Left cardiac atrium (tissue), 4 donors: ENCODE measurements at regions not wholly inside any gene's neighbourhood (a gene's known extent, or its start where the extent isn't known, plus 50 kb on each side); places are given as distances from the start of the nearest gene placed in this dataset.
"Not testable (repeated sequence)": the region's sequence is repeated elsewhere in the genome, so short reads cannot be mapped to it uniquely, and the experiment has no call there.

Experiments used
- ATAC-seq, 2 donors: fragments of 200-7000 bp; cut with Tn5 transposase; one replicate each; pipeline ENCODE4 v1.9.1; 2020; ENCODE audit warnings: mild to moderate bottlenecking in 2 of 2, moderate library complexity in 2 of 2
- DNase-seq: peaks from one replicate; pipeline ENCODE4 v3.0.0-alpha.2; 2020
- intact Hi-C, 2 donors: fragments of 100-400 bp; cut with DNase I; formaldehyde crosslinking; loops; one replicate each; pipeline versions ENCODE4 v1.14.1 to v1.15.1; 2022 to 2023
- donor health status: DM: no; HTN: yes; CAD: no.
- donor health status: DM: no; HTN: yes; CAD: no; lungs with severe emphysema.
- donor health status: DM: yes; HTN: yes; CAD: no.
- donor health status: Dilated cardiomyopathy.

DNA sequence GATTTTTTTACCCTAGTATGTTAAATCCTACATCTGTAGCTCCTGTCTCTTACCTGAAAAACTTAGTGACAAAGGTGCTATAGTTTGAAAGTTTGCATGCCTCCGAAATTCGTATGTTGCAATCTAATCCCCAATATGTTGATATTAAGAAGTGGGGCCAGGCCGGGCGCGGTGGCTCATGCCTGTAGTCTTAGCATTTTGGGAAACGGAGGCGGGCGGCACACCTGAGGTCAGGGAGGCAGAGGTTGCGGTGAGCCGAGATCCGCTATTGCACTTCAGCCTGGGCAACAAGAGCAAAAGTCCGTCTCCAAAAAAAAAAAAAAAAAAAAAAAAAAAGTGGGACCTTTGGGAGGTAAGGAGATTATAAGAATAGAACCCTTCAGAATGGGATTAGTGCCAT, 471.3 kb upstream of the TECRL start:
- DNase-seq (peak; percentile 15), ATAC-seq (no peak)
- intact Hi-C loops: no loop called here

DNA sequence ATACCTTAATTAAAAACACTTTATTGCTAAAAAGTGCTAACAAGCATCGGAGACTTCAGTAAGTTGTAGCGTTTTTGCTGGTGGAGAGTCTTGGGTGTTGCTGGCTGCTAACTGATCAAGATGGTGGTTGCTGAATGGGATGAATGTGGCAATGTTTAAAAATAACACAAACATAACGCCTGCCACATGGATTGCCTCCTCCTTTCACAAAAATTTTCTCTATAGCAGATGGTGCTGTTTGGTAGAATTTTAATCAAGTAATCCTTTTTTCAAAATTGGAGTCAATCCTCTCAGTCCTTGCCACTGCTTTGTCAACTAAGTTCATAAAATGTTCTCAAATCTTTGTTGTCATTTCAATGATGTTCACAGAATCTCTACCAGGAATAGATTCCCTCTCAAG, 466.8 kb upstream of the TECRL start:
- ATAC-seq (no peak), DNase-seq (no peak)
- intact Hi-C loops: no loop called here

DNA sequence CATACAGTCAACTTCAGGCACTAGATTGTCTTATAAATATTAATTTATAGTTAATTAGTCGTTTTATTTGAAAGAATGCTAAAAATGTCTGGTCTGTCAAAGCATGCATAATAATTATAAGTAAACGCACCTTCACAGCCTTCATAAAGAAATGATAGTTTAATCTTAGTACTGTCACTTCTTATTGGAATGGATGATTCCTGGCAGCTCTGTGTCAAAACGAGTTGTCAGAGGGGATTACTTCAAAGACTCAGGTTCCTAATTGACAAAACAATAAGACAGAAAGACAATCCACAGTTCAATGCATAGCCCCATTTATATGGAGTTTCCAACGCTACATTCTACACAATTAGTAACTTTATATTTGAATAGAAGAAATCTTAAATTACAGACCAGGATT, 461.3 kb upstream of the TECRL start:
- ATAC-seq (no peak), DNase-seq (no peak)
- intact Hi-C loops: no loop called here

DNA sequence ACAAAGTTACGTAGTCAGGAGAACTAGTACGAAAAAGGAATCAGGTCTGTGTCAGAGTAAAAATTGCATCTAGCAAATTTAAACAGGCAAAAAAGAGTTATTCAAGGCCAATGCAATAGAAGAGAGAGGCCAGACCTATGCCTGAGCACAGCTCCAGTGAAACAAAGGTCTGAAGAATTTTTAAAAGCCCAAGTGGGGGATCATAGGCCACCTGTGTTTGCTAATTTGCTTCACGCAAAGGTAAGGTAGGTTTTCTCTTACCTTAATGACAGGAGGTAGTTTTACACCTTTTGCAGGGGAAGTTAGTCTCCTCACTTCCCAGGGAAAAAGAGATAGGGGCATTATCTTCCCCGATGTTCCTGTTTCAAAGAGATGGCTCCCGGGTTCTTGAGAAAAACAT, 448.6 kb upstream of the TECRL start:
- intact Hi-C loops: no loop called here
- DNase-seq (no peak), ATAC-seq (no peak)

DNA sequence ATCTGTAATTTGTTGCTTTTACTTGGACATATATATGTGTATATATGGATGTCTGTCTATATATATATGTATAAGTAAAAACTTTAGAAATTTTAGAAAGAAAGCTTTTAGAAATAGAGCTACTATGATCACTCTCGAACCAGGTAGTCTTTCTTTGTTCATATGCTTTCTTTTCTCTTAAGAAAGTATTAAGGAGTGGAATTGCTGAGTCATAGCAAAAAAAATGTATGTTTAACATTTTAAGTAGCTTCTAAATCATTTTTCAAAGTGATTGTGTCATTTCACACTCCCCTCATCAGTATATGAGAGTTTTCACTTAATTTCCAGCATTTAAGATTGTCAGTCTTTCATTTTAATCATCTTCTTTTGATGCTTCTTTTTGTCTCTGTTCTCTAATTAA, 447.9 kb upstream of the TECRL start:
- DNase-seq: no peak
- no peak for ATAC-seq
- intact Hi-C loops: no loop called here

DNA sequence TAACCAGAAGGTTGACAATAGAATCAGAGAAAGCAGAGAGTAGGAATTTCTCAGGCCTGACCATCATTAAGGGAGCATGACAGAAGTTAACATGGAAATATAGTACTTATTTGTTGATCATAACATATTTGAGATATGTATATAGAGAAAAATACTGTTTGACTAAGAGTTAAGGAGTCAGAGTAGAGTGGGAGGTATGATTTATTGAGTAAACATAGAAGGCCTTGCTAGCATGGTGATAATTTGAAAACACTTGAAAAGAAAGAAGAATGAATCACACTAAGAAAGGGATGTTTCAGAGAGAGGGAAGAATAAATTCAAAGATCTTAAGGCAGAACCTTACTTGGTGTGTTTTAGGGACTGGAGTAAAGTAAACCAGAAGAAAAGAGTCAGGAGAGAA, 437.2 kb upstream of the TECRL start:
- DNase-seq (no peak), ATAC-seq (no peak)
- intact Hi-C loops: no loop called here

DNA sequence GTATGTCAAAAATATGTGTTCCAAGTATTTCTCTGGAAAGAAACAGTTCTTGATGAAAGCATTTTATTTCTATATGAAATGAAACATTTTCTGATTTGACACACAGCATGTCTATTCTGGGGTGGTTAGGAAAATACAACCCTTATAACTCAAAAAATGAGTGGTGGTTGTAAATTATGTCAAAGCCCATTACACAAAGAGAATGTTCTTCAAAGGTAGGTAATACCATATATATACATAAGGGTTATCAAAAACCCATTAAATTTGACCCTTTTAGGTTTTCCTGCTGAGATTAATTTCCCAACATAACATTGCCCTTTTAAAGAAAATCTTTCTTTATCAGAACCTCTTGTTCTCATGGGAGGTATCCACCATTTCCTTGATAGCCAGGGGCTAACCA, 420.5 kb upstream of the TECRL start:
- no peak for DNase-seq
- ATAC-seq: no peak
- intact Hi-C loops: no loop called here

DNA sequence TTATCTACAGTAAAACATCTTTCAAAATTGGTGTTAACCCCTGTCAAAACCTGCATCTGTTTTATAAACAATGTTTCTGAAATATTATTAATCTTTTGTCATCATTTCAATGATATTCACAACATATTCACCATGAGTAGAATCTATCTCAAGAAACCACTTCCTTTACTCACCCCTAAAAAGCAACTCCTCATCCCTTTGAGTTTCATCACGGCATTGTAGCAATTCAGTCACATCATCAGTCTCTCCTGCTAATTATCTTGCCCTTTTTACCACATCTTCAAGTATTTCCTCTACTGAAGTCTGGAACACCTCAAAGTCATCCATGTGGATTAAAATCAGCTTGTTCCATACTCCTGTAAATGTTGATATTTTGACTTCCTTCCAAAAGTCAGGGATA, 415.3 kb upstream of the TECRL start:
- intact Hi-C loops: no loop called here
- no peak for ATAC-seq
- DNase-seq: no peak

DNA sequence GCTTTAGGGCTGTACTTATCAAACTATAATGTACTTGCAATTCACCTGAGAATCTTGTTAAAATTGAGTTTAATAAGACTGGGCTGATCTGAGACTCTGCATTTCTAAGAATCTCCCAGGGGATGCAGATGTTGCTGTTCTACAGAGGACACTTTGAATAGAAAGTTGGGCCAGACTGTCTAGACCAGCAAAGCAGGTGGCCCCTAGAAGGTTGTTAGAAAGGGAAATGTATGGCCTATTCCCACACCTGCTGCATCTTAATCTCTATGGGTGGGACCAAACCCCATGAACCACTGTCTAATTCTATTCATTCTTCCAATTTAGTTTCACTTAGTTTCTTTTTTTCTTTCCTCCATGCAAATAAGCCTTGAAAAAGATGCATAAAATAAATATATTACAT, 413.2 kb upstream of the TECRL start:
- ATAC-seq: no peak
- no peak for DNase-seq
- intact Hi-C loops: no loop called here

DNA sequence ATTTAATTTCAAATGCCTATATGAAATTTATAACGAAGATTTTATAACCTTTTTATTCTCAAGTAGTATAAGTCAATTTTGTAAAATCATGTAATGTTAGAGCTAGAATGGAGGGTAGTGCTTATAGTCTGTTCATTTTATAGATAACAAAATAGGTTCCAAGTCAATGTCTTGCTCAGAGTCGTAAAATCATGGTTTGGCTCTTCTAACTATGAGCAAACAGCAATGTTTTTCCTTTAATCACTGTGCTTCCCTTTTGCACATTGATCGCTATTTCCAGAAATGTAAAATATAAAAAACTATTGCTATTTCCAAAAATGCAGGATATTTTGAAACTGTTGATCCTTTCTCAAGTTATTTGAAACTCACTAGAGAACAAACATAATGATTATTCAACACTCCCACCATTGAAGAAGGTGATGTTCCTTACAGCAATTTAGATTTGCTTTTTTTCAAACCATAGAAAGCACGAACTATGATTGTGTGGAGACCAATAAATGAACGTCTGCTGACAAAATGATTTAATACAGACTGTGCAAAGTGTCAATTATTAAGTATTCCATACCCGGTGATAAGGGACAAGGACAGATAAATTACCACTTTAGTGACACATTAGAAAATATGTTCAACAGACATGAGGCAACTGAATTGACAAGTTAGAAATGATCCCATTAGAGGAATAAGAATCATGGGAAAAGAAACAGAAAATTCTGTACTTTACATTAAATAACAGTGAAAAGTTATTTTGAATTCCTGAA, 412.1 kb upstream of the TECRL start:
- intact Hi-C loops: no loop called here
- DNase-seq (no peak), ATAC-seq (no peak)

DNA sequence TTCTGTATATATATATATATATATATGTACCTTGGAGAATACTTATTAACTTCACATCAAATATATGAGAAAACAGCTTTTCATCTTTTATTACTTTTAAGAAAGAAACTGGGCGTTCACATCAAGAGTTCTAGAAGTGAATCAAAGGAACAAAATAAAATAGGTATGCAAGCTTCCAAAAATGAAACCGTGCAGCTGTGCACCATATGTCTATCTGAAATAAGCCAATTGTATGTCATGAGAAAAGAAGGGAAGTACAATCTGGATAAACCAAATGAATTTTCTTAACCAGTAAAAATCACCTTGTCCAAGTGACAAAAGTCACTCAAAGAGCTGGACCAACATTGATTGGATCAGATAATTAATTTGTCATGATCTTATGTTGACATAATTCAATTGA, 405.4 kb upstream of the TECRL start:
- DNase-seq: no peak
- ATAC-seq: no peak
- intact Hi-C loops: no loop called here

DNA sequence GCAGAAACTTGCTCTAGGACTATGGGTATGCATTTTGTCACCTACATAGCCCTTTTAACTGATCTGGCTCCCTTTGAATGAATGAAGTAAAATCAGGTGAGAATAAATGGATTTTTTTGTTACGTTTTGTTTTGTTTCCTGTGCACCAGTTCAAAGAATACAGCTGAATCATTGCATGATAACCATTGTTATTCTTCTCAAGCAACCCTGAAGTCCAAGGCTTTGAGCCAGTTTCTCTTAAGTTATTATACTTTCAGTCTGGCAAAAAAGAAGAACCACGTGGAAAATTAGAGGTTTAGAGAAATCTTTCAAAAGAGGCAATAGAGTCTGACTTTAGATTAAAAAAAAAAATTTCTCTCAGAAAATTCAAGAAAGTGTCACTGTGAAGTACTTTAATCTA, 398.6 kb upstream of the TECRL start:
- intact Hi-C loops: no loop called here
- ATAC-seq (no peak), DNase-seq (no peak)

DNA sequence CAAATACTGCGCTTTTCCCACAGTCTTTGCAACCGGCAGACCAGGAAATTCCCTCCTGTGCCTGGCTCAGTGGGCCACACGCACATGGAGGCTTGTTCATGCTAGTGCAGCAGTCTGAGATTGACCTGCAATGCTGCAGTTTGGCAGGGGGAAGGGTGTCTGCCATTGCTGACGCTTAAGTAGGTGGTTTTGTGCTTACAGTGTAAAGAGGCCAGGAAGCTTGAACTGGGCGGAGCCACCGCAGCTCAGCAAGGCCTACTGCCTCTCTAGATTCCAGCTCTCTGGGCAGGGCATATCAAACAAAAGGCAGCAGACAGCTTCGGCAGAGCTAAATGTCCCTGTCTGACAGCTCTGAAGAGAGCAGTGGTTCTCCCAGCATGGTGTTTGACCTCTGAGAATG, 390.5 kb upstream of the TECRL start:
- no peak for ATAC-seq
- DNase-seq: no peak
- intact Hi-C loops: no loop called here

DNA sequence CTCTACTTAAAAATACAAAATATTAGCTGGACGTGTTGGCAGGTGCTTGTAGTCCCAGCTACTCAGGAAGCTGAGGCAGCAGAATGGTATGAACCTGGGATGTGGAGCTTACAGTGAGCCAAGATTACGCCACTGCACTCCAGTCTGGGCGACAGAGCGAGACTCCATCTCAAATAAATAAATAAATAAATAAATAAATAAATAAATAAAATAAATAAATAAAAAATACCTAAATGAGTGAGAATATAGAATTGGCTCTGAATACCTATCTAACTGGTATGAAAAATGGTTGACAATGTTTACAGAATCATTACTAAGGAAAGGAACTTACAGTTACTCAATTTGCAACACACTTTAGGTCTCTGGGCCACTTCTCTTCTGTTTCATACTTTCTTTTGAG, 389.6 kb upstream of the TECRL start:
- intact Hi-C loops, DNase-seq, ATAC-seq: not testable (repeated sequence)

DNA sequence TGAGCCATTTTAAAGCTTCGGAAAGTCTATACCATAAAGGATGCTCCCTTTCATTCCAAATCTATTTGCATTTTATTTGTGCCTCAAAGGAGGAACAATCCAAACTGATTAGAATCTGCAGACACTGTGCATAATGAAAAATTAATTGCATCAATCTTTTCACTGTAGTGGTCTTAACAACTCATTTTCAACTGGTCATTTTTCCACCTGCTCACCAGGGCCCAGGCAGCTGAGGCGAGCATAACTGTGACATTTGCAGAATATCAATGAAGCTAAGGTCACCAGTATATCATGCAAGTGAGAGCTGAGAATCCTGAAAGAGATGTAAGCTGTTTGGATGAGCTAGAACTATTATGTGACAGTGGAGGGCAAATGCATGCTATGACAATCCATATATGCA, 387.3 kb upstream of the TECRL start:
- ATAC-seq: no peak
- intact Hi-C loops: no loop called here
- no peak for DNase-seq

DNA sequence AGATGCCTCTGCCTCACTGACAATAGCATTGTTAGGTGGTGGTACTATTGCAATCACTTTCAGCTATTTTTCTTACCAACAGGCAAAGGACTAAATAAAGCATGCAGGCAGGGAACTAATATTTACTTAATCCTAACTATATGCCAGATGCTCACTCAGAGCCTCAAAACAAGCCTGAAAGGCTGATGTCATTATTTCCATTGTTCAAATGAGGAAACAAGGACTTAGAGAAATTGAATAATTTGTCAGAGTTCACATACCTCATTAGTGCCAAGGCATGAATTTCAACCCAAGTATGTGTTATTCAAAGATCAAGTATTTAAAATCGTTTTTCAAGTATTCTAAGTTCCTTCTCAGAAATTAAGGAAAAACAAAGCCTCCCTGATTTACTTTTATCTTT, 374.9 kb upstream of the TECRL start:
- intact Hi-C loops: no loop called here
- ATAC-seq (no peak), DNase-seq (no peak)

DNA sequence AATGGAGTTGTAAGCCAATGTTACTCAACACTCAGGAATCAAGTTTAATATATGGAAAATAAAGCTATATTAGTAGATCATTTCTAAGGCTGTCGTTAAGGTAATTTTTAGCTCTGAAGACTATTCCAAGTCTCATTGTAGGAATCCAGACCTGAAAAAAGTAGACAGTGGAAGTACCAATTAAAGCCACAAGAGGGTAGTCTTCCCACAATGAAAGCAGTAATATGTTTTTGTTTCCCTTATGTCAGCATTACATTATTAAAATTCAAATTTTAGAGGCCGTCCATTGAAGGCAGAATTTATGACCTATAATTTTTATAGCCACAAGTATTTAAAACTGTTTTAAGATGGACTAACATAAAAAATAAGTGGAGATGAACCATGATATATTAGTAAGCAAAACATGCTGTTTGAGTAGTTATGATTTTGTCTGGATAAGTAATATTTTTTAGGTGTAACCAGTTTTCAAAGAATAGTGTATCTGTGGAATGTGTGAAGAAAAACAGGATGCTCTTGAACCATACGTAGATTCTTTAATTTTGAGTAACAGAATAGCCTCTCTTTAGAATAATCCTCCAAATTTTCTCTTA, 372.6 kb upstream of the TECRL start:
- no peak for DNase-seq
- ATAC-seq: no peak
- intact Hi-C loops: no loop called here

DNA sequence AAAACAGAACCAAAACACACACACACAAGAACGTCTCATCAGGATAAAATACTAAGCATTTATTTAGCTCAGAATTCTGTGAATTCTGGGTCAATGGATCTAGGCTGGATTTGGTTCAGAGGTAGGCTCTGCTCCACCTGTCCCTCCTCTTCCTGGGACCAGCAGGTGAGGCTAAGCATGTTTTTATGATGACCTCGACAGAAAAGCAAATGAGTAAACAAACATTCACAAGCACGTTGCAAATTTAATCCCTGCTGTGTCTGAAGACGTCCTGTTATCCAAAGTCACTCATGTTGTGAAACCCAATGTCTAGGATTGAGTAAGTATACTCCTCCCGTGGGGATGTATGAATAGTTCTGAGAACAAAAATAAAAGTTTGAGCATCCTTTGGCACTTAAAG, 371.4 kb upstream of the TECRL start:
- no peak for ATAC-seq
- intact Hi-C loops: no loop called here

DNA sequence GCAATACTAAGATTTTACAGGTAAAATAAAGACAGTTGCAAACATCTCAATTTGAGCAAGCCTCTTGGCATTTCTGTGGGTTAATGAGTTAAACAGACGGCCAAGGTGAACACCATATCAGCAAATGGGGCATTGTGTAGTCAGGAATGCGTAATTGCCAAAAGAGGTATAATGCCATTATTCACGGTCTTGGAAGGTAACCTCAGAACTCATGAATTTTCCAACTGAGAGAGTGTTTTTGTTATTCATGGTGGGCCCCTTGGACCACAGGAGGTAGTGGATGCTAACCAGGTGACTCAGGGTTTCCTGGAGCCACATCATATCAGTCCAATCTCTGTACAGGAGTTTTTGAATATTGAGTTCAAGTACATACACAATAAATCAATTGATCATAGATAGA, 368.0 kb upstream of the TECRL start:
- ATAC-seq: no peak
- intact Hi-C loops: no loop called here

More for the DNA sequence above, 371.4 kb upstream of the TECRL start:
- no peak for DNase-seq

DNA sequence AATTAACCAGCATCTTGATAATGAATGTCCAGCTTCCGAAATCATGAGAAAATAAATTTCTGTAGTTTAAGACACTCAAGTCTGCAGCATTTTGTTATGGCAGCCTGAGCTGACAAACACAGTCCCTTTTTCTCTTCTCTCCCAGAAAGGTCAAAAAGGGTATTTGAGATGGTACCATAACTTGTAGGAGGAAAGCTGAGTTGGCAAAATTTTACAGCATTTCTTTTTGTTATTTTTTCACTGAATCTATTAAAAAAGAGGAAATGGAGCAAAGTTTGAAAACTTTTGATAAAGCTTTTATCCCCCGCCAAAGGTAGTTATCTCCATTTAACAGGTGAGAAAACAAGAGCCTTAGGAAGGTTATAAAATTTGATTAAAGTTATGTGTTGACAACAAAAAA, 367.6 kb upstream of the TECRL start:
- DNase-seq (no peak), ATAC-seq (no peak)
- intact Hi-C loops: no loop called here

More for the DNA sequence above, 368.0 kb upstream of the TECRL start:
- DNase-seq: no peak

DNA sequence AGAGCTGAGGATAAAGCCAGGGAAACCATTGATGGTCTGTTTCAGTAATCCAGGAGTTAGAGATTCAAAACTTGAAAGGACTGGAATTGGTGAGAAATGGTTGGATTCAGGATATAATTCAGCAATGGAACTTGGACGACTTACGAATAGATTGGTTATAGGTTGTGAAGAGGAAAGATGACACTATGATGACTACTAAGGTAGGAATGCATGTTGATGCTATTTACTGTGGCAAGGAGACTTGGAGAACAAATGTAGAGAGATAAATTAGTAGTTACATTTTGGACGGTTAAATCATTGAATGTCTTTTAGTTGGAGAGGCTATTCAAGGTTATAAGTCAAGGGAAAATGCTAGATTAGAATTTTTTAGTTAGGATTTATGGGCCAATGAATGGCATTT, 365.4 kb upstream of the TECRL start:
- intact Hi-C loops: no loop called here
- ATAC-seq (no peak), DNase-seq (no peak)

DNA sequence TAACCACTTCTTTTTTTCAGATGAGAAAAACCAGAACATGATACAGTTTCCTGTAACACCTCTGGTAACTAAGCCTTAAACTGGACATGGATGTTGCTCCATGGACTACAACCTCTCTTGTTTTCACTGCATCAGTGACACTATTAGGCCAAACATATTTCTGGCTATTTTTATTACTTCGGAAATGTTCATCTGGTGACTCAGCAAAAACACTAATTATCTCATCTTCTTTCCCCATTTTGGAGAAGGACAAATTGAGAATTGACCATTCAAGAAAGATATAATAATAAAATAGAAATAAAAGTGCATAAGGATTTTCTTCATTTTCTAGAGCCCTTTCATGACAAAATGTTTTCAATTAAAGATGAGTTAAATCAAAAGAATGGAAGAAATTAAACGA, 361.9 kb upstream of the TECRL start:
- intact Hi-C loops: no loop called here
- ATAC-seq: no peak
- DNase-seq: no peak
